ENCODE measurements at regions not wholly inside any gene's neighbourhood (a gene's known extent, or its start where the extent isn't known, plus 50 kb on each side); places are given as distances from the start of the nearest gene placed in this dataset.

DNA sequence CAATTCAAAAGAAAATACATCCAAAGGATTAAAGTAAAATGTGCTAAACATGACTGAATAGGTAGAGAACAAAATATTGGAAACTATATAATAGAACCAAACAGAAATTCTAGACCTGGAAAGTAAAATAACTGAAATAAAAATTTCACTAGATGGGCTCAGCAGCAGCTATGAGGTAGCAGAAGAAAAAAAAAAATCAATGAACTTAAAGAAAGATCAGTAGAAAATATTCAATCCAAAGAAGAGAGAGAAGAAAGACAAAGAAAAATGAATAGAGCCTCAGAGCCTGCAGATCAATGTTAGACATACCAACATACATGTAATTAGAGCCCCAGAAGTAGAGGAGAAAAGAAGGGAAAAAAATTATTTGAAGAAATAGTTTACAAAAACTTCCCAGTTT lies 129.6 kb upstream of the RNF32 start:
- Histone ChIP-seq H3K27me3 (no peaks in the 10 kb centered on the region), H3K9me3 (peaks cover 0 to 37% (median 0%) of the 10 kb centered on the region in 3 donors), H3K4me1 (no peaks in the 10 kb centered on the region), H3K27ac (no peak overlapping the region), H3K36me3 (no peaks in the 10 kb centered on the region), H3K4me3 (no peak overlapping the region)
- TF ChIP-seq, protein P1, sequence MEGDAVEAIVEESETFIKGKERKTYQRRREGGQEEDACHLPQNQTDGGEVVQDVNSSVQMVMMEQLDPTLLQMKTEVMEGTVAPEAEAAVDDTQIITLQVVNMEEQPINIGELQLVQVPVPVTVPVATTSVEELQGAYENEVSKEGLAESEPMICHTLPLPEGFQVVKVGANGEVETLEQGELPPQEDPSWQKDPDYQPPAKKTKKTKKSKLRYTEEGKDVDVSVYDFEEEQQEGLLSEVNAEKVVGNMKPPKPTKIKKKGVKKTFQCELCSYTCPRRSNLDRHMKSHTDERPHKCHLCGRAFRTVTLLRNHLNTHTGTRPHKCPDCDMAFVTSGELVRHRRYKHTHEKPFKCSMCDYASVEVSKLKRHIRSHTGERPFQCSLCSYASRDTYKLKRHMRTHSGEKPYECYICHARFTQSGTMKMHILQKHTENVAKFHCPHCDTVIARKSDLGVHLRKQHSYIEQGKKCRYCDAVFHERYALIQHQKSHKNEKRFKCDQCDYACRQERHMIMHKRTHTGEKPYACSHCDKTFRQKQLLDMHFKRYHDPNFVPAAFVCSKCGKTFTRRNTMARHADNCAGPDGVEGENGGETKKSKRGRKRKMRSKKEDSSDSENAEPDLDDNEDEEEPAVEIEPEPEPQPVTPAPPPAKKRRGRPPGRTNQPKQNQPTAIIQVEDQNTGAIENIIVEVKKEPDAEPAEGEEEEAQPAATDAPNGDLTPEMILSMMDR (IDR thresholded peaks at IDR 0.05): no peak
- TF ChIP-seq POLR2AphosphoS5 (IDR thresholded peaks at IDR 0.05) (no peak), EP300 (IDR thresholded peaks at IDR 0.05) (no peak), POLR2A (IDR thresholded peaks at IDR 0.05) (no peak)
- no peak for ATAC-seq

DNA sequence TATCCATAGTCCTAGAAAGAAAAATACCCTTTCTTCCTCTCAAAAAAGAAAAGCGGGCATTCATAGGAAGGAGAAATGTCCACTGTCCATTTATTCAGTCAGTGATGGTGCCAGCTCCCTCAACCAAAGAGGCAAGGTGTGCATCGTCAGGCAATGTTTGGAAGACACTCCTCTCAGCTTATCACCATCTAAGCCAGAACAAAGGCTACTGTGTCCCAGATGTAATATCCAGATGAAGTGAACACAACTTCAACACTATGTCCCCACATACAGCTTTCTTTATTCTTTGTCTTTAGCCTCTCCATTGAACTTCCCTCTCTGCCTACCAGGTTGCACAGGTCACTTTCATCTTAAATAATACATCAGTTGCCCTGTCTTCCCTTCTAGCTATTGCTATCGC lies 131.4 kb upstream of the RNF32 start:
- Histone ChIP-seq H3K27me3 (no peaks in the 10 kb centered on the region), H3K27ac (no peak overlapping the region), H3K4me1 (no peaks in the 10 kb centered on the region), H3K9me3 (peaks cover 0 to 31% (median 0%) of the 10 kb centered on the region in 3 donors), H3K36me3 (no peaks in the 10 kb centered on the region), H3K4me3 (no peak overlapping the region)
- 83 to 86% methylated on average over 2 to 3 of the region's 3 CpGs for WGBS, 2 donors (ENCODE audit: low coverage in 1 of 2)
- TF ChIP-seq EP300 (IDR thresholded peaks at IDR 0.05) (no peak), POLR2A (IDR thresholded peaks at IDR 0.05) (no peak)
- no peak for ATAC-seq

DNA sequence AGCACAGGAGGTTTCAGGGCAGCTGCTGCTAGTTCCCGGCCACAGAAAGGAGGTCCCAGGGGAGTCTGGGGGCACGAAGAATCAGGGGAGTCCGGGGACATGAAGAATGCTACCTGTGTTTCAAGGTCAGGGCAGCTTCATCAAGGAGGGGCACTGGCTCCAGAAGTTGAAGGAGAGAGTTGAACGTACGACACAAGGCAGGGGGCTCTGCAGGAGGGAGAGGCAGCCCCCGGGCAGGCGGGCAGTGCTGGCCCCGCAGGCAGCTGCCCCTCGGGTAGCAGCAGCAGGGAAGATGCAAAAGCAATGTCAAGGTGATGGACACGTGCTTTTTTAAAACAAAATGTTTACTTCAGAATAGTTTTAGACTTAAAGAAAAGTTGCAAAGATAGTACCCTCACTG lies 134.7 kb upstream of the RNF32 start:
- no peak for ATAC-seq
- WGBS, 2 donors (ENCODE audit: low coverage in 1 of 2): 63% methylated on average over 7 to 9 of the region's 10 CpGs

DNA sequence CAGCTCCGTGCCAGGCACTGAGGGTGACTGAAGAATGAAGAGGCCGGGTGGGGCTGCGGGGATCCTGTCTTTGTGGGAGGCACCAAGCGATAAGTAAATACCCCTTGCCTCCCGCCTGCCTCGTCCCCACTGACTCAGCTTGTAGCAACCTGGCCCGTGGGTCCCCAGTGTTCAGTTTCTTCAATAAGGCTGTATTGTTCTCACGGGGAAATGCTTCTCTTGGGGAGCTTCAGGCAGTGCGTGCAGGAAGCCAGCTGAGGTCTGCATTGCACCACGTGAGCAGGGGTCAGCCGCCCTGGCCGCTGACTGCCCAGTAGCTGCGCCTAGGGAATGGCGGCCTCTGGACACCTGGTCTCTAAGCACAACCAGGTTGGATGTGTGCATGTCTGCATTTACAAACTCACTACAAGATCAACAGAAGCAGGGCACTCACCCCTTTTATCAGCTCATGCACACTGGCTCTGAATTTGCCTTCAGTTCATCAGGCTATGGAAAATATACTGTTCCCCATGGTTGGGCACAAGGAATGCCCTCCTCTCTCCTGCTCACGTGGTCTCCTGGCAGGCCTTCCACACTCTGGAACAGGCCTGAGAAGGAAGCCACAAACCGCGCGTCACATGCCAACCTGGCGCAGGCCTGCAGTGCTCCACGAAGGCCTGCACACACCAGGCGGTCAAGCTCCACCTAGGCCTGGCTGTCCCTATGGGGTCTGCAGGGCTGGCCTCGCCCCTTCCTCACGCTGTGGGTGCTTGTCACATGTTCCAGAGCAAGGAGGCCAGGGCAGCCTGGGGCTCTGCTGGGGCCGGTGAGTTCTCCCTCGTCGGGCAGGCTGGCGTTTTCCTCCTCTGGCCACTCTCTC lies 135.7 kb upstream of the RNF32 start:
- H3K27ac ChIP-seq: no peak overlapping the region
- ATAC-seq: no peak
- no peak for TF ChIP-seq POLR2A (IDR thresholded peaks at IDR 0.05)
- TF ChIP-seq, protein P1 (IDR thresholded peaks at IDR 0.05): no peak
- no peak for TF ChIP-seq POLR2AphosphoS5 (IDR thresholded peaks at IDR 0.05)
- TF ChIP-seq EP300 (IDR thresholded peaks at IDR 0.05): no peak
- no peaks in the 10 kb centered on the region for H3K36me3 ChIP-seq
- H3K4me1 ChIP-seq: no peaks in the 10 kb centered on the region
- 77 to 95% methylated on average over 4 to 8 of the region's 27 CpGs for WGBS, 2 donors (ENCODE audit: low coverage in 1 of 2)
- peaks cover 0 to 17% (median 0%) of the 10 kb centered on the region in 3 donors for H3K9me3 ChIP-seq
- no peaks in the 10 kb centered on the region for H3K27me3 ChIP-seq
- H3K4me3 ChIP-seq: no peak overlapping the region

More for the DNA sequence above, 134.7 kb upstream of the RNF32 start:
- TF ChIP-seq EP300 (IDR thresholded peaks at IDR 0.05) (no peak), POLR2AphosphoS5 (IDR thresholded peaks at IDR 0.05) (no peak), POLR2A (IDR thresholded peaks at IDR 0.05) (no peak)
- TF ChIP-seq, protein P1 (IDR thresholded peaks at IDR 0.05): no peak
- Histone ChIP-seq H3K36me3 (no peaks in the 10 kb centered on the region), H3K9me3 (peaks cover 0 to 19% (median 0%) of the 10 kb centered on the region in 3 donors), H3K4me1 (no peaks in the 10 kb centered on the region), H3K27ac (no peak overlapping the region), H3K4me3 (no peak overlapping the region), H3K27me3 (no peaks in the 10 kb centered on the region)

DNA sequence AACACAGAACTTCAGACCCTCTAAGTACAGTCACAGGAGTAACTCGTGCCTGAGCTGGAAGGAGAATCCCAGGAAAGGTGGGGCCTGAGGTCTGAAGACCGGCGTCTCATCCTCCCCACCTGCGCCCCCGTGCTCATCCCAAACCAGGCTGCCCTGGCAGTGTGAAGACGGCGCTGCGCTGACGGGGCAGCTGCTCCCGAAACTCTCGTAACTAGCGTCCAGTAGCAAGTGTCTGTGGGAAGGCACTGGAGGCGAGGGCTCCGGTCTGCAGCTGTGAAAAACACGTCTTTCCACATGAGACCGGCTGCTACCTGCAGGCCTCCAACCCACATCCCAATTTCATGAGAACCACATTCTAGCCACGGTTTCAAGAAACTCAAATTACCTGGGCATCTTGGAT lies 136.6 kb upstream of the RNF32 start:
- H3K27me3 ChIP-seq: no peaks in the 10 kb centered on the region
- TF ChIP-seq, protein P1 (IDR thresholded peaks at IDR 0.05): no peak
- TF ChIP-seq POLR2AphosphoS5 (IDR thresholded peaks at IDR 0.05) (no peak), EP300 (IDR thresholded peaks at IDR 0.05) (no peak), POLR2A (IDR thresholded peaks at IDR 0.05) (no peak)
- H3K36me3 ChIP-seq: no peaks in the 10 kb centered on the region
- H3K27ac ChIP-seq: no peak overlapping the region
- 89 to 94% methylated on average over 3 to 10 of the region's 17 CpGs for WGBS, 2 donors (ENCODE audit: low coverage in 1 of 2)
- no peak for ATAC-seq
- H3K4me3 ChIP-seq: no peak overlapping the region
- peaks cover 0 to 12% (median 0%) of the 10 kb centered on the region in 3 donors for H3K9me3 ChIP-seq
- H3K4me1 ChIP-seq: no peaks in the 10 kb centered on the region
